Caco-2 (cell line): ENCODE measurements at regions not wholly inside any gene's neighbourhood (a gene's known extent, or its start where the extent isn't known, plus 50 kb on each side); places are given as distances from the start of the nearest gene placed in this dataset.

ENCODE experiments used
- BruUV-seq: library from RNA; stranded (reverse); fragments of 400-500 nt; replicated peaks from 2 replicates; lab custom pipeline; 2021; lab: Mats Ljungman, UMichigan
- CTCF ChIA-PET: fragments of 300-600 bp; sonication (Branson Sonifier 250); formaldehyde crosslinking; loops from one replicate; lab custom pipeline; 2022; ENCODE audit warnings: antibody characterized with exemption; lab: Charles Lee
- POLR2A ChIA-PET: fragments of 300-600 bp; sonication (Branson Sonifier 250); formaldehyde crosslinking; loops from one replicate; lab custom pipeline; 2022; ENCODE audit warnings: antibody characterized with exemption; lab: Charles Lee
- DNase-seq, 2 experiments: peaks; one replicate each; pipeline versions ENCODE4 v3.0.0 to v3.0.0-alpha.2; 2020 to 2022
- H3K27me3 ChIP-seq: replicated peaks from 2 replicates; pipeline ENCODE4 v1.6.0; 2011; ENCODE audit warnings: low read length; ENCODE audit not compliant: control insufficient read depth, insufficient read depth
- H3K36me3 ChIP-seq: 2 replicates; pipeline ENCODE4 v1.5.1; 2011; ENCODE audit warnings: low read length; ENCODE audit not compliant: control insufficient read depth, insufficient read depth
- H3K4me1 ChIP-seq: fragments of 250-450 bp; sonication (Bioruptor Pico); 2 replicates; pipeline ENCODE4 v1.5.1; 2020; ENCODE audit warnings: mild to moderate bottlenecking
- H3K4me3 ChIP-seq: 2 replicates; pipeline ENCODE4 v1.5.1; 2011; ENCODE audit warnings: low read depth, mild to moderate bottlenecking, control low read depth, low read length
- H3K9me3 ChIP-seq: fragments of 250-450 bp; sonication (Bioruptor Pico); 2 replicates; pipeline ENCODE4 v1.5.1; 2020; ENCODE audit warnings: mild to moderate bottlenecking, moderate library complexity
- H3K27ac Mint-ChIP-seq: one replicate; pipeline ENCODE4 v1.8.0; 2022; ENCODE audit warnings: mixed read lengths; ENCODE audit not compliant: unreplicated experiment
- H3K27me3 Mint-ChIP-seq: one replicate; pipeline ENCODE4 v1.8.0; 2022; ENCODE audit warnings: mixed read lengths; ENCODE audit not compliant: insufficient read depth, unreplicated experiment
- H3K36me3 Mint-ChIP-seq: one replicate; pipeline ENCODE4 v1.8.0; 2022; ENCODE audit warnings: mild to moderate bottlenecking, mixed read lengths; ENCODE audit not compliant: insufficient read depth, unreplicated experiment
- H3K4me1 Mint-ChIP-seq: one replicate; pipeline ENCODE4 v1.8.0; 2022; ENCODE audit warnings: low read depth, mixed read lengths; ENCODE audit not compliant: unreplicated experiment
- H3K4me3 Mint-ChIP-seq: one replicate; pipeline ENCODE4 v1.8.0; 2022; ENCODE audit warnings: mild to moderate bottlenecking, moderate library complexity, mixed read lengths; ENCODE audit not compliant: unreplicated experiment
- H3K9me3 Mint-ChIP-seq: one replicate; pipeline ENCODE4 v1.8.0; 2022; ENCODE audit warnings: mixed read lengths; ENCODE audit not compliant: unreplicated experiment
- CTCF ChIP-seq, 2 experiments: fragments of 200-600 bp in 1 of 2; IDR thresholded peaks; 1 replicate in 1 of 2; 2 replicates in 1 of 2; pipeline versions ENCODE4 v1.5.1 to v1.8.0; 2011 to 2022; ENCODE audit warnings: antibody characterized with exemption in 1 of 2, control low read depth in 1 of 2, inconsistent platforms in 1 of 2, low read depth in 1 of 2, low read length in 1 of 2, mild to moderate bottlenecking in 1 of 2, moderate library complexity in 1 of 2; ENCODE audit not compliant: insufficient read depth in 1 of 2, severe bottlenecking in 1 of 2, unreplicated experiment in 1 of 2
- intact Hi-C: fragments of 100-400 bp; cut with micrococcal nuclease; formaldehyde crosslinking; loops from one replicate; pipeline ENCODE4 v1.10.0; 2022; ENCODE audit not compliant: unreplicated experiment

- Mint-ChIP-seq H3K27ac (no peak overlapping the region), H3K4me3 (no peak overlapping the region)
- CTCF ChIA-PET = no interaction called here
Observed at GRCh38 chr11:127137771-127138280, 137.3 kb upstream of the KIRREL3 start.

DNA sequence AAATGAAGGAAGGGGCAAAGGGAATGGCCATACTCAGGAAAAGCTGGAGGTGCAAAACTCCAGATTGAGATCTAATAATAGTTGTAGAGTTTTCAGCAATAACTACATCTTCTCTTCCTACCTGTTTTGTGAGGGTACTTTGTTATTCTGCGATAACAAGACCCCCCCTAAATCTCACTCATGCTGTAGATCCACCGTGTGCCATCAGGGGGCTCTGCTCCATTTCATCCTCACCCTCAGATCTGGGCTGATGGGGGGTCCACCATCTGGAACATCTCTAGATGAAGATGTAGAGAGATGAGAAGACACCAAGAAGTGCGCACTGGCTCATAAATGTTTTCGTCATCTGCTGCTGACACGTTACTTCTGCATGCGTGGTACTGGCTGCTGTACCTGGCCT lies 135.9 kb upstream of the KIRREL3 start:
- intact Hi-C loops = no loop called here
- no peaks in the 10 kb centered on the region for H3K9me3 ChIP-seq
- no peaks in the 10 kb centered on the region for H3K36me3 Mint-ChIP-seq
- DNase-seq = no peak
- no peak overlapping the region for H3K4me3 ChIP-seq
- no TSS peak for BruUV-seq
- CTCF ChIA-PET = no interaction called here
- H3K27ac Mint-ChIP-seq = no peak overlapping the region
- H3K4me1 ChIP-seq = no peaks in the 10 kb centered on the region
- no peaks in the 10 kb centered on the region for H3K36me3 ChIP-seq
- TF ChIP-seq CTCF (IDR thresholded peaks at IDR 0.05; ENCODE audit: insufficient read depth in 1 of 2, low read depth in 1 of 2, low read length in 1 of 2, severe bottlenecking in 1 of 2, unreplicated experiment in 1 of 2) = peak; percentile 14 to 36
- H3K27me3 ChIP-seq = no peaks in the 10 kb centered on the region
- no peak overlapping the region for H3K4me3 Mint-ChIP-seq
- no peaks in the 10 kb centered on the region for H3K9me3 Mint-ChIP-seq
- no peaks in the 10 kb centered on the region for H3K4me1 Mint-ChIP-seq
- H3K27me3 Mint-ChIP-seq = peaks cover 21% of the 10 kb centered on the region
- POLR2A ChIA-PET = no interaction called here

More at GRCh38 chr11:127137771-127138280, 137.3 kb upstream of the KIRREL3 start:
- Mint-ChIP-seq H3K36me3 (no peaks in the 10 kb centered on the region), H3K9me3 (no peaks in the 10 kb centered on the region), H3K27me3 (peaks cover 18% of the 10 kb centered on the region), H3K4me1 (no peaks in the 10 kb centered on the region)
- H3K27me3 ChIP-seq = no peaks in the 10 kb centered on the region
- BruUV-seq = no TSS peak
- intact Hi-C loops = no loop called here
- TF ChIP-seq CTCF (IDR thresholded peaks at IDR 0.05; ENCODE audit: insufficient read depth in 1 of 2, low read depth in 1 of 2, low read length in 1 of 2, severe bottlenecking in 1 of 2, unreplicated experiment in 1 of 2) = no peak
- H3K4me1 ChIP-seq = no peaks in the 10 kb centered on the region
- no peaks in the 10 kb centered on the region for H3K36me3 ChIP-seq
- POLR2A ChIA-PET = no interaction called here
- no peak overlapping the region for H3K4me3 ChIP-seq
- H3K9me3 ChIP-seq = no peaks in the 10 kb centered on the region
- DNase-seq = no peak

GRCh38 chr11:127135256-127135655 lies 134.7 kb upstream of the KIRREL3 start:
- no peak overlapping the region for H3K4me3 ChIP-seq
- Mint-ChIP-seq H3K9me3 (no peaks in the 10 kb centered on the region), H3K36me3 (no peaks in the 10 kb centered on the region), H3K4me3 (no peak overlapping the region), H3K4me1 (no peaks in the 10 kb centered on the region), H3K27ac (no peak overlapping the region), H3K27me3 (peaks cover 14% of the 10 kb centered on the region)
- no TSS peak for BruUV-seq
- intact Hi-C loops = no loop called here
- H3K36me3 ChIP-seq = no peaks in the 10 kb centered on the region
- TF ChIP-seq CTCF (IDR thresholded peaks at IDR 0.05; ENCODE audit: insufficient read depth in 1 of 2, low read depth in 1 of 2, low read length in 1 of 2, severe bottlenecking in 1 of 2, unreplicated experiment in 1 of 2) = no peak
- H3K4me1 ChIP-seq = no peaks in the 10 kb centered on the region
- CTCF ChIA-PET = interaction anchor here (0.6 kb wide), 2 partner anchors 21 to 120 kb away, joined by 3 to 5 read pairs; no protein-coding TSS in a partner anchor
- no peaks in the 10 kb centered on the region for H3K27me3 ChIP-seq
- no peak for DNase-seq
- no peaks in the 10 kb centered on the region for H3K9me3 ChIP-seq
- POLR2A ChIA-PET = no interaction called here
